CMK (cell line): ENCODE measurements at regions not wholly inside any gene's neighbourhood (a gene's known extent, or its start where the extent isn't known, plus 50 kb on each side); places are given as distances from the start of the nearest gene placed in this dataset.

Source experiments
- DNase-seq: peaks from one replicate; pipeline ENCODE4 v3.0.0-alpha.2; 2010; ENCODE audit warnings: low read depth

GRCh38 chr3:56985460-56985859 lies 75.0 kb upstream of the SPATA12 start:
- no peak for DNase-seq

- no peak for DNase-seq
These were observed 77.0 kb upstream of the SPATA12 start for GRCh38 chr3:56983427-56983826.

- DNase-seq, result no peak
These were observed 78.8 kb upstream of the SPATA12 start for GRCh38 chr3:56981445-56982230.

GRCh38 chr3:56980798-56981390 lies 79.6 kb upstream of the SPATA12 start:
- DNase-seq, result no peak

- DNase-seq, result no peak
These were observed 80.2 kb upstream of the SPATA12 start for GRCh38 chr3:56980243-56980642.

GRCh38 chr3:56979791-56980190 lies 80.7 kb upstream of the SPATA12 start:
- no peak for DNase-seq

GRCh38 chr3:56977561-56977889 lies 82.9 kb upstream of the SPATA12 start:
- no peak for DNase-seq

- DNase-seq, result no peak
These were observed 83.6 kb upstream of the SPATA12 start for GRCh38 chr3:56976651-56977560.

- DNase-seq, result no peak
These were observed 84.9 kb upstream of the SPATA12 start for GRCh38 chr3:56975567-56975966.

- DNase-seq, result no peak
These were observed 86.1 kb upstream of the SPATA12 start for GRCh38 chr3:56974247-56974930.

- DNase-seq, result peak; percentile 25
These were observed 88.6 kb upstream of the SPATA12 start for GRCh38 chr3:56971816-56972215.

GRCh38 chr3:56971261-56971660 lies 89.2 kb upstream of the SPATA12 start:
- DNase-seq, result no peak

GRCh38 chr3:56970461-56970879 lies 90.0 kb upstream of the SPATA12 start:
- DNase-seq, result peak; percentile 31

GRCh38 chr3:56969851-56970250 lies 90.6 kb upstream of the SPATA12 start:
- no peak for DNase-seq

GRCh38 chr3:56966509-56966908 lies 94.0 kb upstream of the SPATA12 start:
- no peak for DNase-seq

- no peak for DNase-seq
These were observed 94.4 kb upstream of the SPATA12 start for GRCh38 chr3:56966104-56966503.

GRCh38 chr3:56962922-56963321 lies 97.5 kb upstream of the SPATA12 start:
- DNase-seq, result no peak

- DNase-seq, result no peak
These were observed 98.3 kb upstream of the SPATA12 start for GRCh38 chr3:56962206-56962605.

GRCh38 chr3:56960234-56960917 lies 100.1 kb upstream of the SPATA12 start:
- no peak for DNase-seq

GRCh38 chr3:56958879-56959278 lies 101.6 kb upstream of the SPATA12 start:
- no peak for DNase-seq

- DNase-seq, result no peak
These were observed 102.9 kb upstream of the SPATA12 start for GRCh38 chr3:56957522-56957921.

- no peak for DNase-seq
These were observed 103.6 kb upstream of the SPATA12 start for GRCh38 chr3:56956906-56957305.
